Left lobe of liver (tissue), 2 donors: ENCODE measurements at regions not wholly inside any gene's neighbourhood (a gene's known extent, or its start where the extent isn't known, plus 50 kb on each side); places are given as distances from the start of the nearest gene placed in this dataset.

Experiments used
- ATAC-seq: fragments of 200-7000 bp; cut with Tn5 transposase; one replicate; pipeline ENCODE4 v1.9.1; 2020; ENCODE audit warnings: mild to moderate bottlenecking, moderate library complexity
- DNase-seq: peaks from one replicate; pipeline ENCODE4 v3.0.0-alpha.2; 2020; ENCODE audit warnings: low spot score
- donor health status: DM: no; HTN: no; CAD: no; lungs with moderate emphysema.
- donor health status: DM: no; HTN: yes; CAD: no.

DNA sequence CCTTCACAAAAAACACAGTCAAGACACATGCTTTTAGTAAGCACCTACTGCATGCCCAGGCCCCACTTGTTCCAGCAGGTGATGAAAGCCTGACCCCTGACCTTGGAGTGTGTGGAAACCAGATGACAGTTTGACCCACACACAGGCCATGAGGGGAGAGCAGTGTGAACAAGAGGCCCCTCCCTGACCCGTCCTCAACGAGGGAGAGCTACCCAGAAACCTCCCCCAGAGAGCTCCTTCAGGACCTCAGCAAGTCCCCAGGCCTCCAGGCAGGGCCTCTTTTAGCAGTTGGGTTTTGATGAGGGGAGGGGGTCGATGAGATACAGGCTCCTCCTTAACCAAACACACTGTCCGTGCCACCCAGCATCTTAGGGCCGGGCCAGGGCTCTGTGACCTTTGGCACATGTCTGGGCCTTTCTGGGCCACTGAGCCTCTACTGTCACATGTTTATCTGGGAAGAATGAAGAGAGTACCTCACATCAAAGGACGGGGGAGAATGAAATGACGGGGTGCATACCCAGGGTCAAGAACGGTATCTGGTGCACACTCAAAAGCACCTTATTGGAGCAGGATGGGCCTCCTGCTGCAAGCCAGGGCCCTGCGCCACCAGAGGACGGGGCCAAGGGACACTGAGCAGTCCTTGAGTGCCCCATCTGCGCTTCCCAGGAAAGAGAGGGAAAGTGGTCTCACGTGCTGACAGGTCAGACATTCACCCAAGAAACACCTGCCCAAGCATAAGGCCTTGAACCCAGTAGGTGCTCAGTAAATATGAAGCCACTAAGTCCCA is 202.6 kb upstream of the ZMIZ1 start:
- DNase-seq (no peak), ATAC-seq (peak; percentile 26)

DNA sequence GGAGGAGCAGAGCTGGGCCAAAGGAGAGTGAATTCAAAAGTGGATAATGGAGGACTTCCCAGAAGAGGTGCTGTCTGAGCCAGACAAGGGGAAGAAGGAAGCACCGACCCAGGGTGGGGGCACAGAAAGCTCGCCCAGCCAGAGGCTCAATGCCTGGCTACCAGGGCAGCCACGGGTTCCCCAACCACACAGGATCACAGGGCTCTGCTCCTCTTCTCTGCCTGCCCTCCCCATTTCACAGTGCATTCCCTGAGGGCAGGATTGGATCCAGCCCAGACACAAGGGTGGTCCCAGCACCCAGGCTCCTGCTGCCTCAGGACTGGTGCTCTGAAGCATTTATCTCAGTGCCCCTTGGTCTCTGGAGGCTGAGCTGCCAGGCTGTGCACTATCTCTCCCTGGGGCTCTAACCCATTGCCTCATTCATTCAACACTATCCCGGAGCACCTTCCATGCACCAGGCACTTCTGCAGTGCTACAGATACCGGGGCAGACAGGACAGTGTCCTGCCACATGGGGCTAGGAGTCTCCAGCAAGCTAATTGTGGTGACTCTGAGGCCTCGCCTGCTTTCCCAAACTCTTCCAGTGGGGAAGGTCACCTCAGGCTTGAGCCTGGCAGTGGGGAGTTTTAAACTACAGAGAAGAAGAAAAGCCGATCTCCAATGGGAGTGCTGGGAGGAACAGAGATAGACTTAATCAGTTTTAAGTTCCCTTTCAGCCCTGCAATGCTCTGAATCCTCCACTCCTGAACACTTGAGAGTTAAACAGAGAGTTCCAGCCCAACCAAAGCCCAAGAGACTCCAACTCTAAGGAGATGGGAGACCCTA is 201.8 kb upstream of the ZMIZ1 start:
- ATAC-seq (no peak), DNase-seq (no peak)

DNA sequence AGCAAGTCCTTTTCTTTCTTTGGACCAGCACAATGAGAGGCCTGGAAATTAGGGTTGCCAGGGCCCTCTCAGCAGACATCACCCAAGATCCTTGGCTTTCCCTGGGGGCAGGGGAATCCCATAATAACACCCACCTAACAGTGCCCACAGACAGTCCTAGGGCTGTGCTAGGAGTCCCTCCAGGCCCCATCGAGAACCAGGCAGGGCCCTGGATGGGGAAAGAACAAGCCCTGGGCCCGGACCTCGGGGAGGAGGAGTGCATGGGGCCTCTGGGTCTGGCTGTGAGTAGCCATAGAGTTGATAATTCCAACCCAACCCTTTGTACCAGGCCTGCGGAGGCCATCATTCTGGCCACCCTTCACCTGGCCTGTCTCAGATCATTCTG is 201.2 kb upstream of the ZMIZ1 start:
- DNase-seq, result no peak
- no peak for ATAC-seq

- no peak for DNase-seq
- no peak for ATAC-seq
These were observed 200.7 kb upstream of the ZMIZ1 start for GRCh38 chr10:78868048-78868447.

DNA sequence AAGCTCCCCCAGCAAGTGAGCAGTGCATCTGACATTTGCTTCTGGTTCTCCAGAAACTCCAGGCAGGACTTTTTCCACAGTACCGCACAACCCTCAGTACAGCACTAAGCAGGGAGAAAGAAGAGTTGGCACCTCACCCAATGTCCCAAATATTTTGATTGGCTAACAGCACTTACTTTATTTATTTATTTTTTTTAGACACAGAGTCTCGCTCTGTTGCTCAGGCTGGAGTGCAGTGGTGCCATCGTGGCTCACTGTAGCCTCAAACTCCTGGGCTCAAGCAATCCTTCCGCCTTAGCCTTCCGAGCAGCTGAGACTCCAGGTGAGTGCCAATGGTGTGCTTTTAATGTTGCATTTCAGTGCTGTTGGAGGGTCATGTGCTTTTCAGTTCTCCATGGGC is 200.3 kb upstream of the ZMIZ1 start:
- DNase-seq (no peak), ATAC-seq (no peak)

- ATAC-seq (no peak), DNase-seq (no peak)
These were observed 199.9 kb upstream of the ZMIZ1 start for GRCh38 chr10:78868861-78869260.

DNA sequence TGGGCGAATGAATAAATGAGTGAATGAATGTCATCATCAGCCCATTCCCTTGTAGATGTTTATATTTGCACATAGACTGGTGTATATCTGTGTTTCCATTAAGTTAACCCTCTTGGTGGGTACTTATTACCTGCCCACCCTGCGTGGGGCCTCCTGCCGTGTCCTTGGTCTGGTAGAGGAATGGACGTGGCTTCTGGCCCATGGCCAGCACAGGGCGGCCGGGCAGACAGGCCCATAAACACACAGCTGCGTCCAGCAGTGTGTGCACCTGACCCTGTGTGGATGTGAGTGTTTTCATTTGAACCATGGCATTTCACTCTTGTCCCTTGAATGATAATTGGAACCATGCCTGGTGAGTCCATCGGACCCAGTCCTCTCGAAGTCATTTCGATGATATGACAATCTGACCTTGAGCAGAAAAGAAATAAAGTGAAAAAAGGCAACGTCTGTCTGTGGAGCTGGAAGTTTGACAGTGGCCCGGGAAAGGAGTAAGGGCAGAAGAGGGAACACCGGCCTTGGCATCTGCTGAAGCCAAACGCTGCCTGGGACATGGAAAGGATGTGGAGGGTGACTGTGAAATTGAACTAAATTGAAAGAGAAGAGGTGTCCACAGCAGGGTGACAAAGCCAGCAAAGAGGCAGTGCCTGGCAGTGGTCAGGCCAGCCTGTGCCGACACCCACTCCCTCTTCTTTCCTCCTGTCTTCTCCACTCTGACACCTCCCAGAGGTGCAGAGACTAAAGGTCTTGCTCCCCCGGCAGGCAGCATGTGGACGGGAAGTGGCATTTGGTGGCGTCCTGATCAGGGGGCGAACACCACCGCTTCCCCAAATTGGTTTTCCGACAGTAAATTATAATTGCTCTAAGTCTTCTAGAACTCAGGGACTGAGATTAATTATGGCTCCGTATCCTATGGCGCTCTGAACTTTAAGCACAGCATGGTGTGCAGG is 199.0 kb upstream of the ZMIZ1 start:
- ATAC-seq (no peak), DNase-seq (no peak)

- ATAC-seq, result no peak
- DNase-seq, result no peak
These were observed 198.3 kb upstream of the ZMIZ1 start for GRCh38 chr10:78870458-78870857.

GRCh38 chr10:78871796-78872195 is 197.0 kb upstream of the ZMIZ1 start:
- no peak for DNase-seq
- no peak for ATAC-seq

- ATAC-seq (no peak), DNase-seq (no peak)
These were observed 195.4 kb upstream of the ZMIZ1 start for GRCh38 chr10:78873413-78873812.

- DNase-seq (no peak), ATAC-seq (no peak)
These were observed 193.4 kb upstream of the ZMIZ1 start for GRCh38 chr10:78875331-78875877.

GRCh38 chr10:78875932-78876331 is 192.8 kb upstream of the ZMIZ1 start:
- DNase-seq (no peak), ATAC-seq (no peak)

GRCh38 chr10:78876449-78876848 is 192.3 kb upstream of the ZMIZ1 start:
- DNase-seq (no peak), ATAC-seq (no peak)

GRCh38 chr10:78879621-78880020 is 189.1 kb upstream of the ZMIZ1 start:
- no peak for DNase-seq
- ATAC-seq, result no peak

- ATAC-seq, result no peak
- no peak for DNase-seq
These were observed 182.6 kb upstream of the ZMIZ1 start for GRCh38 chr10:78886129-78886528.

GRCh38 chr10:78889536-78890063 is 179.2 kb upstream of the ZMIZ1 start:
- no peak for DNase-seq

DNA sequence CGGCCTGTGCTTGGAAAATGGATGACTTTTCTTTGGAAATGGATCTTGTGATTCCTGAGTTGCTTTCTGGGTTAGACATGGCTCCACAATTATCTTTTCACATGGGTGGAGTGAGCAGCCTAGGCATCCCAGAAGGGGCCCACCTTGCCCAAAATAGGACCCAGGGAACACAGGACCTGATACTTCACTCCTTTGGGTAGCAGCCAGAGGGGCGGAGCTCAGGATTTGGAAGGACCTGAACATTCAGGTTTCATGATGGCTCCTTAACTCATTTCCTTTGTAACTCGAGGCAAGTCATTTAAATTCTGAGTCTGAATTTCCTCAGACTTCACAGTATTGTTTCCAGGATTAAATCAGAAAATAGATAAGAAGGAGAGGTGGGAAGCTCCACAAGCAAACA is 178.3 kb upstream of the ZMIZ1 start:
- ATAC-seq (no peak), DNase-seq (no peak)

More at GRCh38 chr10:78889536-78890063, 179.2 kb upstream of the ZMIZ1 start:
- ATAC-seq, result no peak

DNA sequence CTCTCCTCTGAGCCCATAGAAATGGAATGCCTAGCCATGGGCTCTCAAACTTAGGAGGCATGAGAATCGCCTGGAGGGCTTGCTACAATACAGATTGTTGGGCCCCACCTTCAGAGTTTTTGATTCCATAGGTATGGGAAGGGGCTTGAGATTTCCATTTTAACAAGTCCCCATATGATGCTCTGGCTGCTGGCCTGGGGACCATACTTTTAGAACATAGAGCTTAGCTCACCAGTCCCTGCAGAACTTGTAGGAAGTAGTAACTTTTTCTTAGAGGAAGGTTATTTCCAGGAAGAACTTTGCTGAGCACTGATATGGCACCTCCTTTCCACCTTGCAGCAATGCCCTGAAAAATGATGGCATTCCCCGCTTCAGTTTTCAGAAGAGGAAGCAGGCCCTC is 177.0 kb upstream of the ZMIZ1 start:
- DNase-seq (no peak), ATAC-seq (no peak)

DNA sequence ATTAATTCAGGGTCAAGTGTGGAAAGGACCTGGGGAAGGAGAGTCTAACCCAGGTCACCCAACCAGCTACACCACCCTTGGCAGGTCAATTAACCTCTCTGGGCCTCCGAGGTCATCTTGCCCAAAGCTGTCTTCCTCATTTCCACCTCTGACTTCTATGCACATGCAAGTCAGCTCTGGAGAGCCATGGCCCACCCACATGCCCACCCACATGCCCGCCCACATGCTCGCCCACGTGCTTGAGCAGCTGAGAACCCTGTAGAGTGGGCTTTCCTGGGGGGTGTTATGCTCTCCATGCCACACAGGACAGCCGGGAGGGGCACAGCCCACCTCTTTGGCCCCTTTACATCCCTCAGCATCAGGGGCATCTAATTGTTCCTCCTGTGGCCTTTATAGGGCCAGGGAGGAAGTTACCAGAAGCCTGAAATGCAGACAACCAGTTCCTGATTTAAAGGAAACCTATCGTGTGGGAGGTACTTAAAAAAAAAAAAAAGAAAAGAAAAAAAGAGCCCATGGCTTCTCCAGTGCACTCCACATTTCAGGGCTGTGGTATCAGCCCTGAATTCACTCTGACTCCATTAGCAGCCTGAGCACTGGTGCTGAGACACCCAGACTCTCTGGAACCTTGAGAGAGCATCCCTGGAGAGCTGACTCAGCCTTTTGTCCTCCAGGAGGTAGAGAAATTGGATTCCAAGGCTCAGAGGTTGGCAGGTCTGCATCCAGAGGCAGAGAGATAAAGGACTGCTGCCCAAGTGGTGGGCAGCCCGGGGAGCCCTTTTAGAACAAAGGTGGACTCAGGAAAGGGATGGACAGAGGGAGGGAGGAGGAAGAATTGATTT is 176.2 kb upstream of the ZMIZ1 start:
- ATAC-seq (no peak), DNase-seq (no peak)

DNA sequence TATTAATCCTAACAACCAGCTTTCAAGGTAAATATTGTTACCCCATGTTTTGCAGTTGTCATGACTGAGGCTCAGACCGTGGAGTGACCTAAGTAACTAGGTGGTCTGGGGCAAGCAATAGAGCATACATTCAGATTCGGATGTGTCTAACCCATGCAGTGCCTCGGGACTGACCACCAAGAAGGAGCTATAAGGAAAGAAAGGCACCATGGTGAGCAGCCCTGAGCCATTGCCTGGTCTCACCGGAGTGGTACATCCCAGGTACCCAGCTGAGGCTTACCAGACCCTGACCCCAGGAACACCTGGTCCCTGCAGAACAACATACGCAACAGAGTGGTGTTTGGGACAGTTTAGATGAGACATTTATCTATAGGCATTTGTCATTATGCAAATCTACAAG is 175.5 kb upstream of the ZMIZ1 start:
- DNase-seq (no peak), ATAC-seq (no peak)
